ENCODE measurements at regions not wholly inside any gene's neighbourhood (a gene's known extent, or its start where the extent isn't known, plus 50 kb on each side); places are given as distances from the start of the nearest gene placed in this dataset.

DNA sequence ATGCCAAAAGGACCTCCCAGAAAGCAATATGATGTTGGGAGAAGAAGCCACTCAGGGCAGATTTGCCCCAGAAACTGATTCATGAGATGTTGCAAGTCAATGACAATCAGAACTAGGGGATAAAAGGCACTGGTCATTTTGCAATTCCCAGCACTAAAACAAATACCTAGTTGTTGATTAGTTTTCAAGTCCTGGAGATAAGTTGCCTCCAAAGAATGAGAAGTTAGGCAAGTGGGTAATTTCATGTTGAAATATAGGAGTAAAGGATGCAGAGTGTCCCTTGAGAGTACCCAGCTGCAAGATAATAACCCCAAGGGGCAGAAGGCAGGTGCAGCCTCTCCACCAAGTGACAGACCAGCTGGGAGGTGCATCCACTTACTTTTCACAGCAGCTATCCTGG is 363.6 kb downstream of the PBX1 start:
- ATAC-seq (no peak), FAIRE-seq (no peak), DNase-seq (ENCODE audit: extremely low read depth in 1 of 4, low spot score in 3 of 4) (no peak)
- no peak overlapping the region for H3K4me3 ChIP-seq
- H3K9me3 ChIP-seq (replicated peaks; ENCODE audit: control insufficient read depth, insufficient read depth, low read depth, low read length): no peaks in the 10 kb centered on the region
- H3K9ac ChIP-seq (ENCODE audit: insufficient read depth in 1 of 2, low read depth in 2 of 2, low read length in 2 of 2): no peak overlapping the region
- no peak overlapping the region for H3K4me2 ChIP-seq (ENCODE audit: insufficient read depth, low read length)
- TF ChIP-seq TCF15 (CRISPR knock-in tag; IDR thresholded peaks at IDR 0.05) (no peak), ZNF668 (CRISPR knock-in tag; IDR thresholded peaks at IDR 0.05) (no peak), HMG20A (CRISPR knock-in tag; conservative IDR thresholded peaks at IDR 0.05) (no peak), HIVEP1 (CRISPR knock-in tag; IDR thresholded peaks at IDR 0.05) (no peak), ZNF717 (CRISPR knock-in tag; IDR thresholded peaks at IDR 0.05) (no peak), NCOR1 (IDR thresholded peaks at IDR 0.05) (no peak), ZNF146 (CRISPR knock-in tag; IDR thresholded peaks at IDR 0.05; ENCODE audit: unreplicated experiment) (no peak), IRF2 (CRISPR knock-in tag; IDR thresholded peaks at IDR 0.05) (no peak), CBX2 (IDR thresholded peaks at IDR 0.05; ENCODE audit: insufficient read depth, low read length, poor library complexity, severe bottlenecking) (no peak), ZBTB17 (CRISPR knock-in tag; IDR thresholded peaks at IDR 0.05) (no peak), ZNF24 (IDR thresholded peaks at IDR 0.05) (no peak), ZNF407 (IDR thresholded peaks at IDR 0.05; ENCODE audit: low read depth) (no peak), HMGXB4 (CRISPR knock-in tag; IDR thresholded peaks at IDR 0.05) (no peak), POU5F1 (IDR thresholded peaks at IDR 0.05; ENCODE audit: borderline replicate concordance, low read depth, low read length, partially characterized antibody) (no peak), ZEB2 (IDR thresholded peaks at IDR 0.05) (no peak)
- H3K27me3 ChIP-seq (ENCODE audit: control insufficient read depth in 2 of 2, insufficient read depth in 2 of 2, low read length in 2 of 2): peaks cover 0 to 6% of the 10 kb centered on the region in 2 experiments; a peak in 1 of 5 replicates
- no peaks in the 10 kb centered on the region for H3K9me1 ChIP-seq (ENCODE audit: control insufficient read depth, insufficient read depth, low read length)
- H3K4me1 ChIP-seq (replicated peaks in 1 of 2; ENCODE audit: control insufficient read depth in 2 of 2, insufficient read depth in 2 of 2, low read length in 2 of 2): no peaks in the 10 kb centered on the region
- H3K36me3 ChIP-seq (ENCODE audit: control insufficient read depth, insufficient read depth, low read length): no peaks in the 10 kb centered on the region
- ChIA-PET POLR2A (interaction anchor here (1.7 kb wide), 1 partner anchor 10 kb away, joined by 3 read pairs; no protein-coding TSS in a partner anchor), CTCF (ENCODE audit: low intra/inter-chr PET ratio) (no interaction called here)
- intact Hi-C loops (cut with micrococcal nuclease): no loop called here
- in situ Hi-C loops (cut with MboI): no loop called here
- H4K20me1 ChIP-seq (replicated peaks; ENCODE audit: control insufficient read depth, insufficient read depth, low read length): no peaks in the 10 kb centered on the region
- H3K79me2 ChIP-seq (ENCODE audit: control insufficient read depth, insufficient read depth, low read length): no peaks in the 10 kb centered on the region
- no TSS peak for BruUV-seq (replicated peaks)
- H3K27ac ChIP-seq (ENCODE audit: extremely low read depth, low read depth, low read length): no peak overlapping the region
- no peak overlapping the region for H2AFZ ChIP-seq (ENCODE audit: low read depth, low read length)
